CD14-positive monocyte (primary cell): ENCODE measurements at regions not wholly inside any gene's neighbourhood (a gene's known extent, or its start where the extent isn't known, plus 50 kb on each side); places are given as distances from the start of the nearest gene placed in this dataset.

Experiments
- DNase-seq, 3 donors: peaks; one replicate each; pipeline ENCODE4 v3.0.0-alpha.2; 2011 to 2022
- H2AFZ ChIP-seq: 2 replicates; pipeline ENCODE4 v1.6.0; 2012; ENCODE audit warnings: mild to moderate bottlenecking, low read depth, low read length, inconsistent platforms; ENCODE audit not compliant: insufficient read depth, poor library complexity, severe bottlenecking
- H3K27ac ChIP-seq, 2 donors: 1 replicate in 1 of 2; 2 replicates in 1 of 2; pipeline ENCODE4 v1.5.1; 2012 to 2013; ENCODE audit warnings: low read length in 2 of 2, control low read depth in 1 of 2, inconsistent platforms in 1 of 2, low read depth in 1 of 2, mild to moderate bottlenecking in 1 of 2
- H3K27me3 ChIP-seq, 2 donors: one replicate each; pipeline versions ENCODE4 v1.6.0 to v1.6.1; 2011 to 2013; ENCODE audit warnings: low read length in 2 of 2; ENCODE audit not compliant: control insufficient read depth in 2 of 2, insufficient read depth in 2 of 2
- H3K36me3 ChIP-seq, 2 donors: replicated peaks in 1 of 2; 1 replicate in 1 of 2; 2 replicates in 1 of 2; pipeline versions ENCODE4 v1.5.1 to v1.6.1; 2012 to 2013; ENCODE audit warnings: low read length in 2 of 2, control low read depth in 1 of 2, inconsistent platforms in 1 of 2, mild to moderate bottlenecking in 1 of 2; ENCODE audit not compliant: insufficient read depth in 2 of 2, control insufficient read depth in 1 of 2
- H3K4me1 ChIP-seq, 2 donors: 1 replicate in 1 of 2; 2 replicates in 1 of 2; pipeline versions ENCODE4 v1.5.1 to v1.6.1; 2012 to 2013; ENCODE audit warnings: low read length in 2 of 2, control low read depth in 1 of 2, inconsistent platforms in 1 of 2, mild to moderate bottlenecking in 1 of 2, moderate library complexity in 1 of 2; ENCODE audit not compliant: insufficient read depth in 2 of 2, control insufficient read depth in 1 of 2
- H3K4me2 ChIP-seq: replicated peaks from 2 replicates; pipeline ENCODE3; 2012; ENCODE audit warnings: low read length, moderate library complexity, mild to moderate bottlenecking; ENCODE audit not compliant: poor library complexity, severe bottlenecking; ENCODE audit errors: extremely low read depth
- H3K4me3 ChIP-seq, 3 experiments: fragments of 200-600 bp in 1 of 3; sonication (generic) in 1 of 3; replicated peaks in 1 of 3; 1 replicate in 2 of 3; 2 replicates in 1 of 3; pipeline ENCODE4 v1.5.1; 2011 to 2013; ENCODE audit warnings: low read length in 3 of 3, mild to moderate bottlenecking in 3 of 3, control low read depth in 2 of 3, low read depth in 2 of 3, inconsistent platforms in 1 of 3, moderate library complexity in 1 of 3
- H3K79me2 ChIP-seq: 2 replicates; pipeline ENCODE4 v1.6.0; 2012; ENCODE audit warnings: mild to moderate bottlenecking, control low read depth, inconsistent platforms, low read length, moderate library complexity; ENCODE audit not compliant: insufficient read depth
- H3K9ac ChIP-seq: 2 replicates; pipeline ENCODE4 v1.6.0; 2017; ENCODE audit warnings: low read length, mild to moderate bottlenecking; ENCODE audit not compliant: insufficient read depth, poor library complexity, severe bottlenecking
- H3K9me3 ChIP-seq, 2 donors: replicated peaks in 1 of 2; 1 replicate in 1 of 2; 2 replicates in 1 of 2; pipeline versions ENCODE4 v1.5.1 to v1.6.1; 2012 to 2013; ENCODE audit warnings: low read length in 2 of 2, control low read depth in 1 of 2; ENCODE audit not compliant: control insufficient read depth in 1 of 2, insufficient read depth in 1 of 2
- H4K20me1 ChIP-seq: 2 replicates; pipeline ENCODE4 v1.6.0; 2012; ENCODE audit warnings: mild to moderate bottlenecking, low read length, control low read depth, moderate library complexity; ENCODE audit not compliant: insufficient read depth
- H3K27ac Mint-ChIP-seq, 7 donors: one replicate each; pipeline ENCODE4 v1.8.0; 2020; ENCODE audit warnings: mild to moderate bottlenecking in 7 of 7, mixed read lengths in 7 of 7, moderate library complexity in 6 of 7, inconsistent platforms in 2 of 7
- H3K27me3 Mint-ChIP-seq, 3 donors: one replicate each; pipeline ENCODE4 v1.8.0; 2021 to 2022; ENCODE audit warnings: low read depth in 3 of 3, mild to moderate bottlenecking in 3 of 3, mixed read lengths in 3 of 3, moderate library complexity in 3 of 3, inconsistent platforms in 1 of 3
- H3K36me3 Mint-ChIP-seq, 2 donors: one replicate each; pipeline ENCODE4 v1.8.0; 2020; ENCODE audit warnings: mixed read lengths in 2 of 2, inconsistent platforms in 1 of 2, mild to moderate bottlenecking in 1 of 2
- H3K4me1 Mint-ChIP-seq: one replicate; pipeline ENCODE4 v1.8.0; 2020; ENCODE audit warnings: mild to moderate bottlenecking, mixed read lengths
- H3K4me3 Mint-ChIP-seq, 2 donors: one replicate each; pipeline ENCODE4 v1.8.0; 2020; ENCODE audit warnings: mild to moderate bottlenecking in 2 of 2, mixed read lengths in 2 of 2, moderate library complexity in 1 of 2
- H3K9me3 Mint-ChIP-seq, 7 donors: one replicate each; pipeline ENCODE4 v1.8.0; 2020 to 2022; ENCODE audit warnings: mixed read lengths in 7 of 7, mild to moderate bottlenecking in 6 of 7, moderate library complexity in 6 of 7, inconsistent platforms in 2 of 7
- CTCF ChIP-seq: fragments of 200-600 bp; IDR thresholded peaks from one replicate; pipeline ENCODE4 v1.8.0; 2022; ENCODE audit warnings: antibody characterized with exemption, mild to moderate bottlenecking
- WGBS: methylation state at CpG from one replicate; pipeline ENCODE4 v1.1.5; 2013; ENCODE audit warnings: missing lambda C conversion rate; ENCODE audit not compliant: insufficient coverage; 5-methylcytosine and 5-hydroxymethylcytosine counted together
- intact Hi-C, 2 donors: fragments of 100-400 bp; cut with micrococcal nuclease; formaldehyde crosslinking; loops; one replicate each; pipeline versions ENCODE4 v1.15.0 to v1.15.1; 2023

DNA sequence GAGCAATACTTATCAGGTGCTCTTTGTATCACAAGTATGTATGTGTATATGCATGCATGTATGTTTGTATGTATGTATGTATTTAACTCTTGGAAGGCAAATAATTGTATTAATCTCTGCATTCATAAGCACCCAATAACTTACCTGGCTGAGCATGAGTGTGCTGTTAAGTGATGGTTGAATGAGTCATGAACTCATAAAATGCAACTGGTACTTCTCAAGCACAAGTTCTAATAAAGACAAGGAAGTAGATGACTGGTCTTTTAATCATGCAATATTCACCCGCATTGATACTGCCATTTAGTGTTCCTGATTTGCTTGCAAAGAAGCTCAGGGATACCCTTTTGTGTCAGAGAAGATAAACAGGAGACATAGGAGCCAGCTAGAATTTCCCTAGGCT, 204.9 kb upstream of the TRPM3 start:
- Histone ChIP-seq H3K4me3 (no peak overlapping the region), H3K27ac (no peak overlapping the region), H3K36me3 (no peaks in the 10 kb centered on the region), H2AFZ (no peak overlapping the region), H3K4me2 (no peak overlapping the region), H3K79me2 (no peaks in the 10 kb centered on the region), H3K9me3 (no peaks in the 10 kb centered on the region), H4K20me1 (no peaks in the 10 kb centered on the region), H3K4me1 (no peaks in the 10 kb centered on the region), H3K9ac (no peak overlapping the region), H3K27me3 (no peaks in the 10 kb centered on the region)
- TF ChIP-seq CTCF = no peak
- H3K4me1 Mint-ChIP-seq = no peaks in the 10 kb centered on the region
- WGBS = no CpG with 5 or more reads among the region's 1 CpG
- DNase-seq = no peak
- intact Hi-C loops = no loop called here
- H3K4me3 Mint-ChIP-seq = no peak overlapping the region
- no peaks in the 10 kb centered on the region for H3K36me3 Mint-ChIP-seq
- H3K27ac Mint-ChIP-seq = no peak overlapping the region
- no peaks in the 10 kb centered on the region for H3K27me3 Mint-ChIP-seq
- H3K9me3 Mint-ChIP-seq = no peaks in the 10 kb centered on the region

DNA sequence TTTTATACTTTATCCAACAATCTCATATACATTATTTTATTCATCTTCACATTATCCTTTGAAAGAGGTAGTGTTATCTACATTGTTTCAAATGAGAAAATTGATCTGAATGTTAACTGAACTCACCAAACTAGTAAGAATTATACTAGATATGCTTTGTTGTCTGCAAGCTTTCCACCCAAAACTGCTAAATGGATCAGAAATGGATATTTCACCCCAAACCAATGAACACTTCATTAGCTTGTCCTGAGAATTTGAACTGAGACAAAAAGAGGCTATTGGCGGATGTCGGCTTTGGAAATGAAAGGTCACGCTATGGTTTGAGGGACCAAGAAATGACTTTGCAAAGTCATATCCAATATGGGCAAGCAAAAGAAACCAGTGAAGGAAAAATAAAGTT, 201.9 kb upstream of the TRPM3 start:
- no peak overlapping the region for H3K4me2 ChIP-seq
- Mint-ChIP-seq H3K4me3 (no peak overlapping the region), H3K36me3 (no peaks in the 10 kb centered on the region), H3K4me1 (no peaks in the 10 kb centered on the region), H3K27ac (no peak overlapping the region), H3K9me3 (peaks cover 0 to 4% (median 0%) of the 10 kb centered on the region in 7 donors), H3K27me3 (no peaks in the 10 kb centered on the region)
- H3K27me3 ChIP-seq = no peaks in the 10 kb centered on the region
- no peaks in the 10 kb centered on the region for H3K9me3 ChIP-seq
- H3K9ac ChIP-seq = no peak overlapping the region
- H3K36me3 ChIP-seq = no peaks in the 10 kb centered on the region
- no peaks in the 10 kb centered on the region for H3K4me1 ChIP-seq
- no peaks in the 10 kb centered on the region for H4K20me1 ChIP-seq
- 90% methylated on average over 3 of the region's 3 CpGs for WGBS
- no peak for DNase-seq
- H3K79me2 ChIP-seq = no peaks in the 10 kb centered on the region
- intact Hi-C loops = no loop called here
- no peak for TF ChIP-seq CTCF
- no peak overlapping the region for H3K27ac ChIP-seq
- no peak overlapping the region for H2AFZ ChIP-seq
- H3K4me3 ChIP-seq = no peak overlapping the region
